ENCODE measurements at regions not wholly inside any gene's neighbourhood (a gene's known extent, or its start where the extent isn't known, plus 50 kb on each side); places are given as distances from the start of the nearest gene placed in this dataset.
"Not testable (repeated sequence)": the region's sequence is repeated elsewhere in the genome, so short reads cannot be mapped to it uniquely, and the experiment has no call there.

- DNase-seq (ENCODE audit: low spot score) = no peak
These were observed 106.7 kb upstream of the KDM7A start for GRCh38 chr7:140283472-140283871.

- DNase-seq (ENCODE audit: low spot score) = no peak
These were observed 105.2 kb upstream of the KDM7A start for GRCh38 chr7:140281960-140282359.

- no peak for DNase-seq (ENCODE audit: low spot score)
These were observed 104.5 kb upstream of the KDM7A start for GRCh38 chr7:140281255-140281654.

GRCh38 chr7:140276001-140276400, 99.2 kb upstream of the KDM7A start:
- DNase-seq (ENCODE audit: low spot score) = no peak

- DNase-seq (ENCODE audit: low spot score) = no peak
These were observed 98.5 kb upstream of the KDM7A start for GRCh38 chr7:140275069-140275965.

GRCh38 chr7:140273417-140273816, 96.6 kb upstream of the KDM7A start:
- no peak for DNase-seq (ENCODE audit: low spot score)

- DNase-seq (ENCODE audit: low spot score) = not testable (repeated sequence)
These were observed 94.8 kb upstream of the KDM7A start for GRCh38 chr7:140271643-140271968.

DNA sequence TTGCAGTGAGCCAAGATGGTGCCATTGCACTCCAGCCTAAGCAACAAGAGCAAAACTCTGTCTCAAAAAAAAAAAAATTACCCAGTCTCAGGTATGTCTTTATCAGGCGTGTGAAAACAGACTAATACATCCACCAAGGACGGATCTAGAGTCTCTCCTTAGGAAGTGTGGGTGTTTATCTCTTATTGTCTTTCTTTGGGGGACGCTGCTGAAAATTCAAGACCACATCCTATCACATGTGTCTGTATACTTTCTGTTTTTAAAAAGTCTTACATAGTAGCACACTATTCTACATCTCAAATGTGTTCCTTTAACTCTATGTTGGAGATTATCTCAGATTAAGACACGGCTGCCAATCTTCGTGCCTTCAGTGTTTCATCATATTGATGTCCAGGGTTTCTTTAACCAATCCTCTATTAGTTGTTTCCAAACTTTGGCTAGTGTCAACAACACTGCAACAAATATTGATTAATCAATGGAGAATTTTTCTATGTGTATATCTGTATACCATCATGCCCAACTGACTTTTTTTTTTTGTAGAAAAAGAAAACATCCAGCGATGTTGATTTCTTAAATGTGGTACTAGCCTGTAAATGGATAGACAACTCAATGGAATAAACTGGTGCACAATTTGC, 92.3 kb upstream of the KDM7A start:
- no peak for DNase-seq (ENCODE audit: low spot score)

- DNase-seq (ENCODE audit: low spot score) = no peak
These were observed 90.8 kb upstream of the KDM7A start for GRCh38 chr7:140267381-140268226.

- no peak for DNase-seq (ENCODE audit: low spot score)
These were observed 86.5 kb upstream of the KDM7A start for GRCh38 chr7:140263277-140263676.

GRCh38 chr7:140262242-140262903, 85.6 kb upstream of the KDM7A start:
- peak; percentile 39 for DNase-seq (ENCODE audit: low spot score)

- no peak for DNase-seq (ENCODE audit: low spot score)
These were observed 84.7 kb upstream of the KDM7A start for GRCh38 chr7:140261522-140261921.

GRCh38 chr7:140261105-140261486, 84.3 kb upstream of the KDM7A start:
- no peak for DNase-seq (ENCODE audit: low spot score)

GRCh38 chr7:140260352-140261104, 83.7 kb upstream of the KDM7A start:
- no peak for DNase-seq (ENCODE audit: low spot score)

GRCh38 chr7:140257278-140257677, 80.5 kb upstream of the KDM7A start:
- DNase-seq (ENCODE audit: low spot score) = not testable (repeated sequence)

DNA sequence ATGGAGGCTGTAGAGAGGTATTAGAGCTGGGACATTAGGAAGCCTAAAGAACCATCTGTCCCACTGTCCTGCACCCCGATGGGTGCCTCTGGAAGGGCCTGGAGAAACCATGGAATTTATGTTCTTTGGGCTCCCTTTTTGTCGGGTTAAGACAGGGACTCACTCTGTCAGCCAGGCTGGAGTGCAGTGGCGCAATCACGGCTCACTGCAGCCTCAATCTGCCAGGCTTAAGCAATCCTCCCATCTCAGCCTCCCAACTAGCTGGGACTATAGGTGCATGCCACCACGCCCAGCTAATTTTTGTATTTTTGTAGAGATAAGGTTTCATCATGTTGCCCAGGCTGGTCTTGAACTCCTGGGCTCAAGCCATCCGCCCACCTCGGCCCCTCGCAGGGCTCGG, 78.2 kb upstream of the KDM7A start:
- DNase-seq (ENCODE audit: low spot score) = not testable (repeated sequence)

GRCh38 chr7:140249036-140249806, 72.4 kb upstream of the KDM7A start:
- peak; percentile 65 for DNase-seq (ENCODE audit: low spot score)

- DNase-seq (ENCODE audit: low spot score) = no peak
These were observed 70.8 kb upstream of the KDM7A start for GRCh38 chr7:140247559-140247958.

DNA sequence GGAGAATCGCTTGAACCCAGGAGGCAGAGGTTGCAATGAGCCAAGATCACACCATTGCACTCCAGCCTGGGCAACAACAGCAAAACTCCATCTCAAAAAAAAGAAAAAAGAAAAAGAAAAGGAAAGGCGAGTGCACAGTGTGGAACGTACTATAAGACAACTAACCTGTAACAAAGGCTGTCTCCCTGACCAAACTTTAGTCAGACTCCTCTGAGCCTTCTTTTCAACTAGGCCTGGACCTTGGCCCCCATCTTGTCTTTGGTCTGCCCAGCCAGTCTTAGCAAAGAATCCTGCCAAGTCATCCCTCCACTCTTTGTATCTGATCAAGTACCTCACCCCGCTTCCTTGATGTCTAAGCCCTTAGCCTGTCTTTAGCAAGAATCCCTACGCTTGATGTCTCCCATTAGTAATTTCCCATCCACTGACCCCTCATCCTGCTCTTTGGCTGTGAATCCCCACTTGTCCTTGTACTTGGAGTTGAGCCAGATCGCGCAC, 68.9 kb upstream of the KDM7A start:
- DNase-seq (ENCODE audit: low spot score) = no peak

Measured in kidney tubule cell (primary cell).